IMR-90 (cell line): ENCODE measurements at regions not wholly inside any gene's neighbourhood (a gene's known extent, or its start where the extent isn't known, plus 50 kb on each side); places are given as distances from the start of the nearest gene placed in this dataset.

ENCODE experiments used
- ATAC-seq: fragments of 200-7000 bp; cut with Tn5 transposase; 2 replicates; pipeline ENCODE4 v1.9.1; 2020; ENCODE audit warnings: low read depth, mild to moderate bottlenecking, moderate library complexity
- BruUV-seq: library from RNA; stranded (reverse); fragments of 400-500 nt; replicated peaks from 2 replicates; lab custom pipeline; 2021; lab: Mats Ljungman, UMichigan
- CTCF ChIA-PET: fragments of 300-600 bp; formaldehyde crosslinking; extraction: SDS; loops from one replicate; lab custom pipeline; 2021; ENCODE audit warnings: antibody characterized with exemption; lab: Yijun Ruan, JAX
- POLR2A ChIA-PET: fragments of 300-600 bp; sonication (Branson Sonifier 250); formaldehyde crosslinking; loops from one replicate; lab custom pipeline; 2022; ENCODE audit warnings: antibody characterized with exemption; ENCODE audit not compliant: unreplicated experiment; lab: Charles Lee
- DNase-seq: peaks from one replicate; pipeline ENCODE4 v3.0.0; 2013
- H2AFZ ChIP-seq: replicated peaks from 2 replicates; pipeline ENCODE3; 2013; ENCODE audit warnings: low read length, mild to moderate bottlenecking; ENCODE audit not compliant: poor library complexity
- H2AK5ac ChIP-seq: 2 replicates; pipeline ENCODE4 v1.6.1; 2013; ENCODE audit warnings: low read depth, low read length, inconsistent platforms
- H2AK9ac ChIP-seq: replicated peaks from 2 replicates; pipeline ENCODE3; 2013; ENCODE audit warnings: mild to moderate bottlenecking, low read depth, low read length, moderate library complexity; ENCODE audit not compliant: poor library complexity
- H2BK120ac ChIP-seq: 2 replicates; pipeline ENCODE4 v1.6.1; 2013; ENCODE audit warnings: low read depth, low read length, inconsistent platforms
- H2BK15ac ChIP-seq: 3 replicates; pipeline ENCODE4 v1.6.1; 2013; ENCODE audit warnings: low read depth, low read length, inconsistent platforms
- H2BK20ac ChIP-seq: 2 replicates; pipeline ENCODE4 v1.6.1; 2013; ENCODE audit warnings: low read depth, mild to moderate bottlenecking, inconsistent platforms, low read length, moderate library complexity
- H2BK5ac ChIP-seq: 2 replicates; pipeline ENCODE4 v1.6.1; 2013; ENCODE audit warnings: mild to moderate bottlenecking, low read depth, low read length, inconsistent platforms; ENCODE audit not compliant: poor library complexity, severe bottlenecking
- H3K14ac ChIP-seq: replicated peaks from 2 replicates; pipeline ENCODE4 v1.6.1; 2013; ENCODE audit warnings: low read depth, low read length, inconsistent platforms
- H3K18ac ChIP-seq: 2 replicates; pipeline ENCODE4 v1.6.1; 2013; ENCODE audit warnings: low read depth, low read length, control low read depth
- H3K23ac ChIP-seq: 2 replicates; pipeline ENCODE4 v1.6.1; 2013; ENCODE audit warnings: low read depth, low read length, inconsistent platforms
- H3K27ac ChIP-seq: 2 replicates; pipeline ENCODE4 v1.5.1; 2013; ENCODE audit warnings: mild to moderate bottlenecking, control low read depth, low read length; ENCODE audit not compliant: insufficient read depth
- H3K27me3 ChIP-seq: 2 replicates; pipeline ENCODE4 v1.6.1; 2013; ENCODE audit warnings: low read length; ENCODE audit not compliant: control insufficient read depth, insufficient read depth
- H3K36me3 ChIP-seq: 2 replicates; pipeline ENCODE4 v1.6.1; 2013; ENCODE audit warnings: low read length, mixed read lengths; ENCODE audit not compliant: control insufficient read depth, insufficient read depth
- H3K4ac ChIP-seq: 2 replicates; pipeline ENCODE4 v1.6.1; 2013; ENCODE audit warnings: low read depth, low read length, inconsistent platforms
- H3K4me1 ChIP-seq: 2 replicates; pipeline ENCODE4 v1.6.1; 2013; ENCODE audit warnings: low read length, mixed read lengths; ENCODE audit not compliant: control insufficient read depth, insufficient read depth
- H3K4me2 ChIP-seq: 2 replicates; pipeline ENCODE4 v1.6.1; 2013; ENCODE audit warnings: low read depth, mild to moderate bottlenecking, control low read depth, low read length, moderate library complexity
- H3K4me3 ChIP-seq: 2 replicates; pipeline ENCODE4 v1.5.1; 2013; ENCODE audit warnings: low read depth, mild to moderate bottlenecking, control low read depth, low read length, moderate library complexity; ENCODE audit not compliant: insufficient read depth
- H3K56ac ChIP-seq: 2 replicates; pipeline ENCODE4 v1.6.1; 2013; ENCODE audit warnings: low read length, inconsistent platforms; ENCODE audit not compliant: insufficient read depth; ENCODE audit errors: extremely low read depth
- H3K79me1 ChIP-seq, 2 experiments: 2 replicates each; pipeline ENCODE4 v1.6.1; 2013; ENCODE audit warnings: low read length in 2 of 2, inconsistent platforms in 1 of 2, low read depth in 1 of 2
- H3K9ac ChIP-seq: 2 replicates; pipeline ENCODE4 v1.6.1; 2013; ENCODE audit warnings: low read depth, low read length, control low read depth
- H3K9me1 ChIP-seq: 2 replicates; pipeline ENCODE4 v1.6.1; 2013; ENCODE audit warnings: low read length, inconsistent platforms; ENCODE audit not compliant: insufficient read depth
- H3K9me3 ChIP-seq: 2 replicates; pipeline ENCODE4 v1.6.1; 2013; ENCODE audit warnings: low read length; ENCODE audit not compliant: control insufficient read depth, insufficient read depth
- H4K20me1 ChIP-seq: 2 replicates; pipeline ENCODE4 v1.6.1; 2013; ENCODE audit warnings: low read length, inconsistent platforms; ENCODE audit not compliant: insufficient read depth
- H4K5ac ChIP-seq: 2 replicates; pipeline ENCODE4 v1.6.1; 2013; ENCODE audit warnings: mild to moderate bottlenecking, low read depth, low read length, control low read depth
- H4K8ac ChIP-seq, 2 experiments: 2 replicates each; pipeline ENCODE4 v1.6.1; 2013; ENCODE audit warnings: low read depth in 2 of 2, low read length in 2 of 2, control low read depth in 1 of 2, inconsistent platforms in 1 of 2
- H4K91ac ChIP-seq: 2 replicates; pipeline ENCODE4 v1.6.1; 2013; ENCODE audit warnings: low read depth, low read length, inconsistent platforms; ENCODE audit not compliant: insufficient read depth
- MAFK ChIP-seq: IDR thresholded peaks from 2 replicates; pipeline ENCODE4 v1.6.1; 2012; ENCODE audit warnings: low read depth, low read length, improper control_type of control experiment
- USF2 ChIP-seq: fragments of 150-350 bp; IDR thresholded peaks from 2 replicates; pipeline ENCODE4 v1.6.1; 2017; ENCODE audit warnings: mild to moderate bottlenecking, antibody characterized with exemption, low read length, low read depth
- WGBS, 2 experiments: methylation state at CpG; one replicate each; pipeline versions ENCODE4 v1.1.5 to v1.1.7; 2013; ENCODE audit warnings: missing lambda C conversion rate in 2 of 2; ENCODE audit not compliant: insufficient read length in 1 of 2; ENCODE audit errors: extremely low coverage in 2 of 2; 5-methylcytosine and 5-hydroxymethylcytosine counted together
- dilution Hi-C: fragments of 300-500 bp; cut with HindIII; formaldehyde crosslinking; loops from one replicate; pipeline ENCODE4 v1.14.3; 2018; ENCODE audit warnings: low sequenced_read_pairs; ENCODE audit not compliant: unreplicated experiment
- in situ Hi-C: fragments of 300-500 bp; cut with MboI; formaldehyde crosslinking; loops from 3 replicates; pipeline ENCODE4 v1.14.3; 2019; ENCODE audit warnings: low sequenced_read_pairs, inconsistent platforms, mixed read lengths
- intact Hi-C: fragments of 100-400 bp; cut with micrococcal nuclease; formaldehyde crosslinking; loops from 2 replicates; pipeline ENCODE4 v1.10.0; 2022

DNA sequence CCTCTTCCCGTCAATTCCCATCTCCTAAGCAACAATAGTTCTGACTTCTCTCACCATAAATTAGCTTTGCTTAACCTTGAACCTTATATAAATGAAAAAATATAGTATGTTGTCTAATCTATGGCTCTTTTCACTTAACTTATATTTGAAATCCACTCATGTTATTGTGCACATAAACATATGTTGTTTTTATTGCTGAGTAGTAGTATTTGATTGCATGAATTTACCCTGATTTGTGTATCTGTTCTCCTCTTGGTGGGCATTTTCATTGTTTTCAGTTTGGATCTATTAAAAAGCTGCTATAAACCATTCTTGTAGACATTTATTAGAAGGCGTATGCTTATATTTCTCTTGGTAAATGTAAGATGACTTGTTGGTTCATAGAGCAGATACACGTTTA is 874.3 kb upstream of the ZEB2 start:
- Histone ChIP-seq H3K9ac (no peak overlapping the region), H3K9me3 (no peaks in the 10 kb centered on the region), H4K5ac (no peak overlapping the region), H3K4me3 (no peak overlapping the region), H4K8ac (no peak overlapping the region), H3K9me1 (no peaks in the 10 kb centered on the region), H2BK5ac (no peak overlapping the region), H3K4me2 (no peak overlapping the region), H3K4me1 (no peaks in the 10 kb centered on the region), H3K14ac (no peak overlapping the region), H3K18ac (no peak overlapping the region), H2BK120ac (no peak overlapping the region), H3K4ac (no peak overlapping the region), H3K27me3 (no peaks in the 10 kb centered on the region), H2BK20ac (no peak overlapping the region), H4K91ac (no peak overlapping the region), H2AFZ (no peak overlapping the region), H3K23ac (no peak overlapping the region), H3K36me3 (no peaks in the 10 kb centered on the region), H3K27ac (no peak overlapping the region), H2BK15ac (no peak overlapping the region), H2AK9ac (no peak overlapping the region), H3K79me1 (no peaks in the 10 kb centered on the region), H3K56ac (no peak overlapping the region), H2AK5ac (no peak overlapping the region), H4K20me1 (no peaks in the 10 kb centered on the region)
- ChIA-PET CTCF (no interaction called here), POLR2A (no interaction called here)
- DNase-seq (no peak), ATAC-seq (no peak)
- BruUV-seq: no TSS peak
- intact Hi-C loops: no loop called here
- TF ChIP-seq USF2 (no peak), MAFK (0 out of 2 replicates have a peak, but pooled peaks have one; percentile 46)
- WGBS, 2 experiments: no CpG with 5 or more reads among the region's 3 CpGs
- in situ Hi-C loops: no loop called here
- dilution Hi-C loops: no loop called here
